OCI-LY1 (cell line): ENCODE measurements at regions not wholly inside any gene's neighbourhood (a gene's known extent, or its start where the extent isn't known, plus 50 kb on each side); places are given as distances from the start of the nearest gene placed in this dataset.

Experiments
- CTCF ChIP-seq: fragments of 200-600 bp; sonication (generic), shearing (Covaris generic); IDR thresholded peaks from 2 replicates; pipeline ENCODE4 v1.5.1; 2017; ENCODE audit warnings: mild to moderate bottlenecking, antibody characterized with exemption, low read length, moderate library complexity, mixed read lengths
- EZH2 ChIP-seq: fragments of 200-600 bp; sonication (generic), shearing (Covaris generic); IDR thresholded peaks from 2 replicates; pipeline ENCODE4 v1.8.0; 2017; ENCODE audit warnings: borderline replicate concordance, mixed run types, mild to moderate bottlenecking, antibody characterized with exemption, low read length, moderate library complexity, mixed read lengths

GRCh38 chr2:173602153-173602795 lies 247.6 kb downstream of the CDCA7 start:
- TF ChIP-seq CTCF = no peak
- no peak for TF ChIP-seq EZH2
